ENCODE measurements at regions not wholly inside any gene's neighbourhood (a gene's known extent, or its start where the extent isn't known, plus 50 kb on each side); places are given as distances from the start of the nearest gene placed in this dataset.

DNA sequence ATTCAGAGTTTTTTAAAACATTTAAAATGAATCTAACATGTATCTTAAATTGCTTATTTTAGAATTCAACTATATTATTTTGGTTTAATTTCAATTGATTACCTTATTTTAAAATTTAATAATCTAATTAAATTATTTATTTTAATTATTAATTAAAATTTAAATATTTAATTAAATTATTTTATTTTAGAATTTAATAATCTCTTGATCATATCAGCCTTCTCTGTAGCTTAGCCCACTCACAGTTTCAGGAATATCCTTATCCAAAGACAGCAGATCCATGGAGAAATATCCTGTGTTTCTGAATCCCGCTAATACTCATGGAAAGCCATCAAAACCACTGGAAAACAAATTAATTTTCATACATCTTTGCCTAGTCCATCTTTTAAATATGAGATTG lies 1669.2 kb downstream of the PCDH9 start:
- TF ChIP-seq EZH2 (IDR thresholded peaks at IDR 0.05; ENCODE audit: low read depth, unreplicated experiment), result no peak
- TF ChIP-seq CREB1 (CRISPR knock-in tag; IDR thresholded peaks at IDR 0.05; ENCODE audit: low read depth), result no peak
- no peak for TF ChIP-seq POLR2AphosphoS5 (IDR thresholded peaks at IDR 0.05; ENCODE audit: low read depth)
- TF ChIP-seq, protein P1, sequence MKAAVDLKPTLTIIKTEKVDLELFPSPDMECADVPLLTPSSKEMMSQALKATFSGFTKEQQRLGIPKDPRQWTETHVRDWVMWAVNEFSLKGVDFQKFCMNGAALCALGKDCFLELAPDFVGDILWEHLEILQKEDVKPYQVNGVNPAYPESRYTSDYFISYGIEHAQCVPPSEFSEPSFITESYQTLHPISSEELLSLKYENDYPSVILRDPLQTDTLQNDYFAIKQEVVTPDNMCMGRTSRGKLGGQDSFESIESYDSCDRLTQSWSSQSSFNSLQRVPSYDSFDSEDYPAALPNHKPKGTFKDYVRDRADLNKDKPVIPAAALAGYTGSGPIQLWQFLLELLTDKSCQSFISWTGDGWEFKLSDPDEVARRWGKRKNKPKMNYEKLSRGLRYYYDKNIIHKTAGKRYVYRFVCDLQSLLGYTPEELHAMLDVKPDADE (IDR thresholded peaks at IDR 0.05), result no peak
- no peak for TF ChIP-seq JUNB (IDR thresholded peaks at IDR 0.05; ENCODE audit: unreplicated experiment)
- TF ChIP-seq ZNF331 (CRISPR knock-in tag; IDR thresholded peaks at IDR 0.05; ENCODE audit: low read depth), result no peak
- TF ChIP-seq, protein P2, sequence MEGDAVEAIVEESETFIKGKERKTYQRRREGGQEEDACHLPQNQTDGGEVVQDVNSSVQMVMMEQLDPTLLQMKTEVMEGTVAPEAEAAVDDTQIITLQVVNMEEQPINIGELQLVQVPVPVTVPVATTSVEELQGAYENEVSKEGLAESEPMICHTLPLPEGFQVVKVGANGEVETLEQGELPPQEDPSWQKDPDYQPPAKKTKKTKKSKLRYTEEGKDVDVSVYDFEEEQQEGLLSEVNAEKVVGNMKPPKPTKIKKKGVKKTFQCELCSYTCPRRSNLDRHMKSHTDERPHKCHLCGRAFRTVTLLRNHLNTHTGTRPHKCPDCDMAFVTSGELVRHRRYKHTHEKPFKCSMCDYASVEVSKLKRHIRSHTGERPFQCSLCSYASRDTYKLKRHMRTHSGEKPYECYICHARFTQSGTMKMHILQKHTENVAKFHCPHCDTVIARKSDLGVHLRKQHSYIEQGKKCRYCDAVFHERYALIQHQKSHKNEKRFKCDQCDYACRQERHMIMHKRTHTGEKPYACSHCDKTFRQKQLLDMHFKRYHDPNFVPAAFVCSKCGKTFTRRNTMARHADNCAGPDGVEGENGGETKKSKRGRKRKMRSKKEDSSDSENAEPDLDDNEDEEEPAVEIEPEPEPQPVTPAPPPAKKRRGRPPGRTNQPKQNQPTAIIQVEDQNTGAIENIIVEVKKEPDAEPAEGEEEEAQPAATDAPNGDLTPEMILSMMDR (conservative IDR thresholded peaks at IDR 0.05; ENCODE audit: low read depth in 2 of 2), result no peak
- no peak for TF ChIP-seq EZH2phosphoT487 (IDR thresholded peaks at IDR 0.05; ENCODE audit: unreplicated experiment)
- TF ChIP-seq, protein P3, sequence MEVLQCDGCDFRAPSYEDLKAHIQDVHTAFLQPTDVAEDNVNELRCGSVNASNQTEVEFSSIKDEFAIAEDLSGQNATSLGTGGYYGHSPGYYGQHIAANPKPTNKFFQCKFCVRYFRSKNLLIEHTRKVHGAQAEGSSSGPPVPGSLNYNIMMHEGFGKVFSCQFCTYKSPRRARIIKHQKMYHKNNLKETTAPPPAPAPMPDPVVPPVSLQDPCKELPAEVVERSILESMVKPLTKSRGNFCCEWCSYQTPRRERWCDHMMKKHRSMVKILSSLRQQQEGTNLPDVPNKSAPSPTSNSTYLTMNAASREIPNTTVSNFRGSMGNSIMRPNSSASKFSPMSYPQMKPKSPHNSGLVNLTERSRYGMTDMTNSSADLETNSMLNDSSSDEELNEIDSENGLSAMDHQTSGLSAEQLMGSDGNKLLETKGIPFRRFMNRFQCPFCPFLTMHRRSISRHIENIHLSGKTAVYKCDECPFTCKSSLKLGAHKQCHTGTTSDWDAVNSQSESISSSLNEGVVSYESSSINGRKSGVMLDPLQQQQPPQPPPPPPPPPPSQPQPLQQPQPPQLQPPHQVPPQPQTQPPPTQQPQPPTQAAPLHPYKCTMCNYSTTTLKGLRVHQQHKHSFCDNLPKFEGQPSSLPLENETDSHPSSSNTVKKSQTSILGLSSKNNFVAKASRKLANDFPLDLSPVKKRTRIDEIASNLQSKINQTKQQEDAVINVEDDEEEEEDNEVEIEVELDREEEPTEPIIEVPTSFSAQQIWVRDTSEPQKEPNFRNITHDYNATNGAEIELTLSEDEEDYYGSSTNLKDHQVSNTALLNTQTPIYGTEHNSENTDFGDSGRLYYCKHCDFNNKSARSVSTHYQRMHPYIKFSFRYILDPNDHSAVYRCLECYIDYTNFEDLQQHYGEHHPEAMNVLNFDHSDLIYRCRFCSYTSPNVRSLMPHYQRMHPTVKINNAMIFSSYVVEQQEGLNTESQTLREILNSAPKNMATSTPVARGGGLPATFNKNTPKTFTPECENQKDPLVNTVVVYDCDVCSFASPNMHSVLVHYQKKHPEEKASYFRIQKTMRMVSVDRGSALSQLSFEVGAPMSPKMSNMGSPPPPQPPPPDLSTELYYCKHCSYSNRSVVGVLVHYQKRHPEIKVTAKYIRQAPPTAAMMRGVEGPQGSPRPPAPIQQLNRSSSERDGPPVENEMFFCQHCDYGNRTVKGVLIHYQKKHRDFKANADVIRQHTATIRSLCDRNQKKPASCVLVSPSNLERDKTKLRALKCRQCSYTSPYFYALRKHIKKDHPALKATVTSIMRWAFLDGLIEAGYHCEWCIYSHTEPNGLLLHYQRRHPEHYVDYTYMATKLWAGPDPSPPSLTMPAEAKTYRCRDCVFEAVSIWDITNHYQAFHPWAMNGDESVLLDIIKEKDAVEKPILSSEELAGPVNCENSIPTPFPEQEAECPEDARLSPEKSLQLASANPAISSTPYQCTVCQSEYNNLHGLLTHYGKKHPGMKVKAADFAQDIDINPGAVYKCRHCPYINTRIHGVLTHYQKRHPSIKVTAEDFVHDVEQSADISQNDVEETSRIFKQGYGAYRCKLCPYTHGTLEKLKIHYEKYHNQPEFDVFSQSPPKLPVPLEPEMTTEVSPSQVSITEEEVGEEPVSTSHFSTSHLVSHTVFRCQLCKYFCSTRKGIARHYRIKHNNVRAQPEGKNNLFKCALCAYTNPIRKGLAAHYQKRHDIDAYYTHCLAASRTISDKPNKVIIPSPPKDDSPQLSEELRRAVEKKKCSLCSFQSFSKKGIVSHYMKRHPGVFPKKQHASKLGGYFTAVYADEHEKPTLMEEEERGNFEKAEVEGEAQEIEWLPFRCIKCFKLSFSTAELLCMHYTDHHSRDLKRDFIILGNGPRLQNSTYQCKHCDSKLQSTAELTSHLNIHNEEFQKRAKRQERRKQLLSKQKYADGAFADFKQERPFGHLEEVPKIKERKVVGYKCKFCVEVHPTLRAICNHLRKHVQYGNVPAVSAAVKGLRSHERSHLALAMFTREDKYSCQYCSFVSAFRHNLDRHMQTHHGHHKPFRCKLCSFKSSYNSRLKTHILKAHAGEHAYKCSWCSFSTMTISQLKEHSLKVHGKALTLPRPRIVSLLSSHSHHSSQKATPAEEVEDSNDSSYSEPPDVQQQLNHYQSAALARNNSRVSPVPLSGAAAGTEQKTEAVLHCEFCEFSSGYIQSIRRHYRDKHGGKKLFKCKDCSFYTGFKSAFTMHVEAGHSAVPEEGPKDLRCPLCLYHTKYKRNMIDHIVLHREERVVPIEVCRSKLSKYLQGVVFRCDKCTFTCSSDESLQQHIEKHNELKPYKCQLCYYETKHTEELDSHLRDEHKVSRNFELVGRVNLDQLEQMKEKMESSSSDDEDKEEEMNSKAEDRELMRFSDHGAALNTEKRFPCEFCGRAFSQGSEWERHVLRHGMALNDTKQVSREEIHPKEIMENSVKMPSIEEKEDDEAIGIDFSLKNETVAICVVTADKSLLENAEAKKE (CRISPR knock-in tag; IDR thresholded peaks at IDR 0.05), result no peak
- no peak for TF ChIP-seq STAT1 (IDR thresholded peaks at IDR 0.05; ENCODE audit: unreplicated experiment)
- TF ChIP-seq NANOG (IDR thresholded peaks at IDR 0.05; ENCODE audit: borderline replicate concordance), result no peak
- TF ChIP-seq, protein P4, sequence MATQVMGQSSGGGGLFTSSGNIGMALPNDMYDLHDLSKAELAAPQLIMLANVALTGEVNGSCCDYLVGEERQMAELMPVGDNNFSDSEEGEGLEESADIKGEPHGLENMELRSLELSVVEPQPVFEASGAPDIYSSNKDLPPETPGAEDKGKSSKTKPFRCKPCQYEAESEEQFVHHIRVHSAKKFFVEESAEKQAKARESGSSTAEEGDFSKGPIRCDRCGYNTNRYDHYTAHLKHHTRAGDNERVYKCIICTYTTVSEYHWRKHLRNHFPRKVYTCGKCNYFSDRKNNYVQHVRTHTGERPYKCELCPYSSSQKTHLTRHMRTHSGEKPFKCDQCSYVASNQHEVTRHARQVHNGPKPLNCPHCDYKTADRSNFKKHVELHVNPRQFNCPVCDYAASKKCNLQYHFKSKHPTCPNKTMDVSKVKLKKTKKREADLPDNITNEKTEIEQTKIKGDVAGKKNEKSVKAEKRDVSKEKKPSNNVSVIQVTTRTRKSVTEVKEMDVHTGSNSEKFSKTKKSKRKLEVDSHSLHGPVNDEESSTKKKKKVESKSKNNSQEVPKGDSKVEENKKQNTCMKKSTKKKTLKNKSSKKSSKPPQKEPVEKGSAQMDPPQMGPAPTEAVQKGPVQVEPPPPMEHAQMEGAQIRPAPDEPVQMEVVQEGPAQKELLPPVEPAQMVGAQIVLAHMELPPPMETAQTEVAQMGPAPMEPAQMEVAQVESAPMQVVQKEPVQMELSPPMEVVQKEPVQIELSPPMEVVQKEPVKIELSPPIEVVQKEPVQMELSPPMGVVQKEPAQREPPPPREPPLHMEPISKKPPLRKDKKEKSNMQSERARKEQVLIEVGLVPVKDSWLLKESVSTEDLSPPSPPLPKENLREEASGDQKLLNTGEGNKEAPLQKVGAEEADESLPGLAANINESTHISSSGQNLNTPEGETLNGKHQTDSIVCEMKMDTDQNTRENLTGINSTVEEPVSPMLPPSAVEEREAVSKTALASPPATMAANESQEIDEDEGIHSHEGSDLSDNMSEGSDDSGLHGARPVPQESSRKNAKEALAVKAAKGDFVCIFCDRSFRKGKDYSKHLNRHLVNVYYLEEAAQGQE (IDR thresholded peaks at IDR 0.05; ENCODE audit: unreplicated experiment), result no peak
- TF ChIP-seq ZNF114 (CRISPR knock-in tag; IDR thresholded peaks at IDR 0.05), result no peak
- H3K9me3 Mint-ChIP-seq, result peaks cover 25% of the 10 kb centered on the region
- no peaks in the 10 kb centered on the region for H3F3A ChIP-seq (replicated peaks; ENCODE audit: low read depth)
- H3K79me2 ChIP-seq (replicated peaks; ENCODE audit: insufficient read depth), result no peaks in the 10 kb centered on the region
- H3K36me3 ChIP-seq (ENCODE audit: insufficient read depth), result no peaks in the 10 kb centered on the region
- DNase-seq (ENCODE audit: low spot score) (no peak), ATAC-seq (no peak)
- no peak overlapping the region for H3K27ac ChIP-seq (ENCODE audit: low read depth)
- no peaks in the 10 kb centered on the region for H4K20me1 ChIP-seq (replicated peaks; ENCODE audit: insufficient read depth)
- H3K4me3 Mint-ChIP-seq, result no peak overlapping the region
- no peaks in the 10 kb centered on the region for H3K27me3 ChIP-seq (ENCODE audit: insufficient read depth)
- H3K4me1 Mint-ChIP-seq, result no peaks in the 10 kb centered on the region
- peaks cover 2% of the 10 kb centered on the region for H3K27me3 Mint-ChIP-seq (ENCODE audit: insufficient read depth, low read depth, poor library complexity)
- H3K4me1 ChIP-seq (ENCODE audit: insufficient read depth), result no peaks in the 10 kb centered on the region
- peaks cover 17% of the 10 kb centered on the region; the same call in 2 of the 3 replicates for H3K36me3 Mint-ChIP-seq (ENCODE audit: low read depth)
- H3K4me3 ChIP-seq, result no peak overlapping the region
- no peaks in the 10 kb centered on the region for H3K9me2 ChIP-seq (ENCODE audit: insufficient read depth)
- no peak overlapping the region for H2AFZ ChIP-seq
- no peak overlapping the region for H3K4me2 ChIP-seq
- no peak overlapping the region for H3K27ac Mint-ChIP-seq

All from GM23338 (cell line).